ENCODE measurements at regions not wholly inside any gene's neighbourhood (a gene's known extent, or its start where the extent isn't known, plus 50 kb on each side); places are given as distances from the start of the nearest gene placed in this dataset.

DNA sequence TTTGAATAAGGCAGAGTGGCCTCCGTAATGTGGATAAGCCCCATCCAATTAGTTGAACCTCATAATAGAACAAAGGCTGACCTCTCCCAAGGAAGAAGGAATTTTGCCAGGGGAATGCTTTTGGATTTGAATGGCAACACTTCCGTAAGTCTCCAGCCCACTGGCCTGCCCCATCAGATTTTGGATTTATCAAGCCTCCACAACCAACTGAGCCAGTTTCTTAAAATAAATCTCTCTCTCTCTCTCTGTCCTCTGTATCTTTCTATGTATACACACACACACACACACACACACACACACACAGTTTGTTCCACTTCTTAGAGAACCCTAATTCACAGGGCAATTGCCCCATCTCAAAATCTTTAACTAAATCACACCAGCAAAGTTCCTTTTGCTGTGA lies 100.9 kb upstream of the CAV2 start:
- no peak overlapping the region for H3K27ac ChIP-seq (ENCODE audit: extremely low read depth, low read depth, low read length)
- H3K4me1 ChIP-seq (ENCODE audit: control insufficient read depth, insufficient read depth, low read length) = no peaks in the 10 kb centered on the region
- POLR2A ChIA-PET = no interaction called here
- no peaks in the 10 kb centered on the region for H3K9me3 ChIP-seq (ENCODE audit: control insufficient read depth, insufficient read depth, low read depth, low read length)
- no peak overlapping the region for H3K4me3 ChIP-seq (ENCODE audit: low read depth, low read length)
- CTCF ChIA-PET = interaction anchor here (0.6 kb wide), 1 partner anchor 57 kb away, joined by 4 read pairs; no protein-coding TSS in a partner anchor
- TF ChIP-seq ZNF660 (tag by site-specific recombination; IDR thresholded peaks at IDR 0.05) (no peak), ZBTB7A (tag by site-specific recombination; IDR thresholded peaks at IDR 0.05; ENCODE audit: low read depth) (no peak), SP7 (tag by site-specific recombination; IDR thresholded peaks at IDR 0.05) (no peak), HOXD13 (CRISPR knock-in tag; IDR thresholded peaks at IDR 0.05; ENCODE audit: borderline replicate concordance) (no peak), ZNF514 (tag by site-specific recombination; IDR thresholded peaks at IDR 0.05) (no peak), BCL11B (tag by site-specific recombination; IDR thresholded peaks at IDR 0.05; ENCODE audit: low read depth) (no peak), ZNF311 (tag by site-specific recombination; IDR thresholded peaks at IDR 0.05; ENCODE audit: borderline replicate concordance) (no peak), ZNF211 (tag by site-specific recombination; IDR thresholded peaks at IDR 0.05; ENCODE audit: low read depth) (no peak), ZNF292 (tag by site-specific recombination; IDR thresholded peaks at IDR 0.05; ENCODE audit: borderline replicate concordance, low read depth) (no peak), GLIS1 (tag by site-specific recombination; IDR thresholded peaks at IDR 0.05) (no peak), ZFP41 (tag by site-specific recombination; IDR thresholded peaks at IDR 0.05; ENCODE audit: borderline replicate concordance) (no peak), ZBTB48 (tag by site-specific recombination; IDR thresholded peaks at IDR 0.05) (no peak), GFI1B (tag by site-specific recombination; IDR thresholded peaks at IDR 0.05) (no peak), ZBTB26 (tag by site-specific recombination; optimal IDR thresholded peaks at IDR 0.05) (no peak), ZNF132 (tag by site-specific recombination; IDR thresholded peaks at IDR 0.05; ENCODE audit: borderline replicate concordance) (no peak), ZNF596 (tag by site-specific recombination; IDR thresholded peaks at IDR 0.05) (no peak), OVOL3 (tag by site-specific recombination; IDR thresholded peaks at IDR 0.05) (no peak), SCRT1 (tag by site-specific recombination; IDR thresholded peaks at IDR 0.05; ENCODE audit: borderline replicate concordance) (no peak)
- TF ChIP-seq, protein P1, sequence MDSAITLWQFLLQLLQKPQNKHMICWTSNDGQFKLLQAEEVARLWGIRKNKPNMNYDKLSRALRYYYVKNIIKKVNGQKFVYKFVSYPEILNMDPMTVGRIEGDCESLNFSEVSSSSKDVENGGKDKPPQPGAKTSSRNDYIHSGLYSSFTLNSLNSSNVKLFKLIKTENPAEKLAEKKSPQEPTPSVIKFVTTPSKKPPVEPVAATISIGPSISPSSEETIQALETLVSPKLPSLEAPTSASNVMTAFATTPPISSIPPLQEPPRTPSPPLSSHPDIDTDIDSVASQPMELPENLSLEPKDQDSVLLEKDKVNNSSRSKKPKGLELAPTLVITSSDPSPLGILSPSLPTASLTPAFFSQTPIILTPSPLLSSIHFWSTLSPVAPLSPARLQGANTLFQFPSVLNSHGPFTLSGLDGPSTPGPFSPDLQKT (IDR thresholded peaks at IDR 0.05; ENCODE audit: borderline replicate concordance, low read depth, low read length) = no peak
- TF ChIP-seq, protein P2, sequence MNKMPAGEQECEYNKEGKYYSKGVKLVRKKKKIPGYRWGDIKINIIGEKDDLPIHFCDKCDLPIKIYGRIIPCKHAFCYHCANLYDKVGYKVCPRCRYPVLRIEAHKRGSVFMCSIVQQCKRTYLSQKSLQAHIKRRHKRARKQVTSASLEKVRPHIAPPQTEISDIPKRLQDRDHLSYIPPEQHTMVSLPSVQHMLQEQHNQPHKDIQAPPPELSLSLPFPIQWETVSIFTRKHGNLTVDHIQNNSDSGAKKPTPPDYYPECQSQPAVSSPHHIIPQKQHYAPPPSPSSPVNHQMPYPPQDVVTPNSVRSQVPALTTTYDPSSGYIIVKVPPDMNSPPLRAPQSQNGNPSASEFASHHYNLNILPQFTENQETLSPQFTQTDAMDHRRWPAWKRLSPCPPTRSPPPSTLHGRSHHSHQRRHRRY (tag by site-specific recombination; IDR thresholded peaks at IDR 0.05) = no peak
- H3K36me3 ChIP-seq (ENCODE audit: control insufficient read depth in 2 of 2, insufficient read depth in 1 of 2, low read length in 2 of 2) = no peaks in the 10 kb centered on the region

DNA sequence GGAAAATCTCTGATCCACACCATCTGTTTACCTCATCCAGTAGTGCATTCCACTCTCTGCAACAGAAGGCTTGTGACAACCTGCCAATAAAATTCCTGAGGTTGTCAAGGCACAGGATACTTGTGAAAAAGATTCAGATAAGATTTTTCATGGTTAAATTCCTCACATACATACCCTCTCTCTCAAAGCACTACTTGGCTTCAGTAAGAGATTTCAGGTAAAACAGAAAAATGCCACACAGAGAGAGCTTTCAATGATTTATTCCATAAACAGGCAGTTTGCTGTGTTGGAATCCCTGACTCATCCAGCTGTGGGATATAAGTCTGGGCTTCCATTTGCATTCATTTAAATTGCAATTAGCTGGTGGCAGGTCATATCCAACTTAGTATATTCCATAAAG lies 99.7 kb upstream of the CAV2 start:
- TF ChIP-seq ZNF174 (tag by site-specific recombination; IDR thresholded peaks at IDR 0.05) (no peak), YY2 (tag by site-specific recombination; IDR thresholded peaks at IDR 0.05) (no peak), ZNF670 (tag by site-specific recombination; IDR thresholded peaks at IDR 0.05; ENCODE audit: low read depth) (no peak), ZNF514 (tag by site-specific recombination; IDR thresholded peaks at IDR 0.05) (no peak), PRDM10 (tag by site-specific recombination; IDR thresholded peaks at IDR 0.05) (no peak)
- Histone ChIP-seq H3K36me3 (ENCODE audit: control insufficient read depth in 2 of 2, insufficient read depth in 1 of 2, low read length in 2 of 2) (no peaks in the 10 kb centered on the region), H3K4me1 (ENCODE audit: control insufficient read depth, insufficient read depth, low read length) (no peaks in the 10 kb centered on the region), H3K27ac (ENCODE audit: extremely low read depth, low read depth, low read length) (no peak overlapping the region), H3K4me3 (ENCODE audit: low read depth, low read length) (no peak overlapping the region), H3K9me3 (ENCODE audit: control insufficient read depth, insufficient read depth, low read depth, low read length) (no peaks in the 10 kb centered on the region)
- POLR2A ChIA-PET = no interaction called here
- CTCF ChIA-PET = interaction anchor here (0.6 kb wide), 1 partner anchor 167 kb away, joined by 4 read pairs; no protein-coding TSS in a partner anchor
